ENCODE measurements at regions not wholly inside any gene's neighbourhood (a gene's known extent, or its start where the extent isn't known, plus 50 kb on each side); places are given as distances from the start of the nearest gene placed in this dataset.

DNA sequence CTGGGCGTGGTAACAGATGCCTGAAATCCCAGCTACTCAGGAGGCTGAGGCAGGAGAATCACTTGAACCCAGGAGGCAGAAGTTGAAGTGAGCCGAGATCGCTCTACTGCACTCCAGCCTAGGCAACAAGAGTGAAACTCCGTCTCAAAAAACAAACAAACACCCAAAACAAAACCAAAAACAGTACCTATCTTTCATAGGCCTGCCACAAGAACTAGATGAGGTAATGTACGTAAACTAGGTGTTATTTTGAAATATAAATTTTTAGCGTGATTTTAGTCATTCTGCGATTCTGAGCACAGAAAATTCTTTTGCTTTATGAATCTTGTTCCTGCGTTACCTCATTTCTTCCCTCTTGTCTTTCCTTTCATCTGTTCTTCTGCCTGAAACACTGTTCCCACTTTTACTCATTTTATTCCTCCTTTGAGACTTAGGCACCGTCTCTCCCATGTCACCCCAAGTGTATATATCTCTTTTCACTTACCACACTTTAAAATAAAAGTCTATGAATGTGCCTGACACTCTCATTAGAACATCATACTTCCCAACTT, 238.2 kb upstream of the HTR2A start:
- Mint-ChIP-seq H3K4me1 (ENCODE audit: low read depth) (peaks cover 41% of the 10 kb centered on the region), H3K36me3 (ENCODE audit: insufficient read depth) (no peaks in the 10 kb centered on the region), H3K4me3 (ENCODE audit: low read depth) (no peak overlapping the region), H3K27me3 (no peaks in the 10 kb centered on the region), H3K9me3 (ENCODE audit: low read depth) (peaks cover 3% of the 10 kb centered on the region), H3K27ac (no peak overlapping the region)
- DNase-seq (ENCODE audit: low spot score, unreplicated experiment), result no peak
- TF ChIP-seq, protein P1, sequence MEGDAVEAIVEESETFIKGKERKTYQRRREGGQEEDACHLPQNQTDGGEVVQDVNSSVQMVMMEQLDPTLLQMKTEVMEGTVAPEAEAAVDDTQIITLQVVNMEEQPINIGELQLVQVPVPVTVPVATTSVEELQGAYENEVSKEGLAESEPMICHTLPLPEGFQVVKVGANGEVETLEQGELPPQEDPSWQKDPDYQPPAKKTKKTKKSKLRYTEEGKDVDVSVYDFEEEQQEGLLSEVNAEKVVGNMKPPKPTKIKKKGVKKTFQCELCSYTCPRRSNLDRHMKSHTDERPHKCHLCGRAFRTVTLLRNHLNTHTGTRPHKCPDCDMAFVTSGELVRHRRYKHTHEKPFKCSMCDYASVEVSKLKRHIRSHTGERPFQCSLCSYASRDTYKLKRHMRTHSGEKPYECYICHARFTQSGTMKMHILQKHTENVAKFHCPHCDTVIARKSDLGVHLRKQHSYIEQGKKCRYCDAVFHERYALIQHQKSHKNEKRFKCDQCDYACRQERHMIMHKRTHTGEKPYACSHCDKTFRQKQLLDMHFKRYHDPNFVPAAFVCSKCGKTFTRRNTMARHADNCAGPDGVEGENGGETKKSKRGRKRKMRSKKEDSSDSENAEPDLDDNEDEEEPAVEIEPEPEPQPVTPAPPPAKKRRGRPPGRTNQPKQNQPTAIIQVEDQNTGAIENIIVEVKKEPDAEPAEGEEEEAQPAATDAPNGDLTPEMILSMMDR (IDR thresholded peaks at IDR 0.05; ENCODE audit: unreplicated experiment), result no peak

DNA sequence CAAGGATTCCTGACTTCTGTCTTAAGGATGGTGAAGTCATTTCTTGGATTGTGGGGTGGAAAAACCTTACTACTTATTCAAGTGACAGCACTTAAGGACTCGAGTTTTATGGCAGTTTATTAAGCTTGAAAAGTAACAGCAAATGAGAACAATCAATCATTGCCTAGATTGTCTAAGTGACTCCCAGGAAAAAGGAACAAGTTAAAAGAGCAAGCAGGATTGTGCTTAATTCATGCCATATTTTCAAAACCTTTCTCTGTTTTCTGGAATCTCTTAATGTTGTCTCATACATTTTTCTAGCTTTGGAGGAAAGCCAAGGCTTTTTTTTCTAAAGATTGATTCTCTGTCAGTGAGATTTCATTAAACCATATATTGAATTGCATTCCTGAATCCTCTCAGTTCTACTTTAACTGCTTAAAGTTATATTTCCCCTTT, 236.2 kb upstream of the HTR2A start:
- peaks cover 39% of the 10 kb centered on the region for H3K4me1 Mint-ChIP-seq (ENCODE audit: low read depth)
- peaks cover 3% of the 10 kb centered on the region for H3K9me3 Mint-ChIP-seq (ENCODE audit: low read depth)
- H3K4me3 Mint-ChIP-seq (ENCODE audit: low read depth), result no peak overlapping the region
- DNase-seq (ENCODE audit: low spot score, unreplicated experiment), result no peak
- no peak overlapping the region for H3K27ac Mint-ChIP-seq
- H3K36me3 Mint-ChIP-seq (ENCODE audit: insufficient read depth), result no peaks in the 10 kb centered on the region
- TF ChIP-seq, protein P1 (IDR thresholded peaks at IDR 0.05; ENCODE audit: unreplicated experiment), result no peak
- H3K27me3 Mint-ChIP-seq, result no peaks in the 10 kb centered on the region

- Mint-ChIP-seq H3K27ac (no peak overlapping the region), H3K36me3 (ENCODE audit: insufficient read depth) (no peaks in the 10 kb centered on the region), H3K4me3 (ENCODE audit: low read depth) (no peak overlapping the region), H3K9me3 (ENCODE audit: low read depth) (no peaks in the 10 kb centered on the region), H3K4me1 (ENCODE audit: low read depth) (peaks cover 14% of the 10 kb centered on the region), H3K27me3 (no peaks in the 10 kb centered on the region)
- TF ChIP-seq, protein P1 (IDR thresholded peaks at IDR 0.05; ENCODE audit: unreplicated experiment), result no peak
- DNase-seq (ENCODE audit: low spot score, unreplicated experiment), result no peak
Observed at GRCh38 chr13:47129461-47129860, 232.6 kb upstream of the HTR2A start.

DNA sequence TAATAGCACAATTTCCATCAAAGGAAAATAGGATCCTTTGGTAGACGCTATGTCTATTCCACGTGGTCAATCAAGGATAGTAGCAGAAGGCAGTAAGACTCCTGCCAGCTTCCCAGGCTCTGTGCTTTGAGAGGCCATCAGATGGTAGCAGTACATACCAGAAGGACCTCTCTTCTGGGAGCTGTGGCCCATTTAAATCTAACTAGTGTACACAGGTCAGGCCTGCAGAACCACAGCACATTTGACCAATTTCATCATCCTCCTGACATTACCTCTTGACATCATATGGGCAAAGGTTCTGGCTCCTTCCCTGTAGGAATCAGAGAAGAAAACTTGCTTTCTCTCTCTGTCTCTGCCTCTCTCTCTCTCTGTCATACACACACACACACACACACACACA, 229.6 kb upstream of the HTR2A start:
- no peak overlapping the region for H3K27ac Mint-ChIP-seq
- H3K9me3 Mint-ChIP-seq (ENCODE audit: low read depth), result no peaks in the 10 kb centered on the region
- no peaks in the 10 kb centered on the region for H3K4me1 Mint-ChIP-seq (ENCODE audit: low read depth)
- no peaks in the 10 kb centered on the region for H3K36me3 Mint-ChIP-seq (ENCODE audit: insufficient read depth)
- TF ChIP-seq, protein P1 (IDR thresholded peaks at IDR 0.05; ENCODE audit: unreplicated experiment), result no peak
- DNase-seq (ENCODE audit: low spot score, unreplicated experiment), result no peak
- no peaks in the 10 kb centered on the region for H3K27me3 Mint-ChIP-seq
- no peak overlapping the region for H3K4me3 Mint-ChIP-seq (ENCODE audit: low read depth)

DNA sequence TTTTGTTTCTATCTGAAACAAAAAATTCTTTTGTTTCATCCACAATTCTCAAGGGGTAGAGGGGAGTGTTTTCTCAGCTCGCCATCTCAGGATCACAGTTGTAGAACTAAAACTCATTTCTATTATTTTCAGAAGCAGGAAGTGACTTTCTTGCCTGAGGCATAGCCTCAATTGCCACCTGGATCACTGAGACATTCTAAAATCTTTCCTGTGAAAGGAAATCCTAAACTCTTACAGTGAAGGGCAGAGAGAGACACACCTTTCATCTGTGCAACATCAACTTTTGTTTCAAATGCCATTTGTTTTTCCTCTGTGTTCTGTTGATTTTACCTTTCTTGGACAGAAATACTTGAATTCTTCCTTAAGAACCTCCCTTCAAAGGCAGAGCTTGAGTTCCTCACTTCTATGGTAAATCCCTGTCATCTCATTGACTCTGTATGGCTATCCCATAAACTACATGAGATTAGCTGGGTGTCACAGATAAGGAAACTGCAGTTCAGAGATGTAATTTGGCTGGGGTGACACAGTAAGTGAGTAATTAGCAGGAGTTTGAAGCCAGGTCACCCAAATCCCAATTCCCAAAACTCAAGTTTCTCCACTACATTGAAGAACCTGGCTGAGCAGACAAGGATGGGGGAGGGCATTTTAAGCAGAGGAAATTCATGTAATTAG, 224.4 kb upstream of the HTR2A start:
- Mint-ChIP-seq H3K9me3 (ENCODE audit: low read depth) (no peaks in the 10 kb centered on the region), H3K27me3 (no peaks in the 10 kb centered on the region), H3K4me3 (ENCODE audit: low read depth) (no peak overlapping the region), H3K27ac (no peak overlapping the region), H3K36me3 (ENCODE audit: insufficient read depth) (no peaks in the 10 kb centered on the region), H3K4me1 (ENCODE audit: low read depth) (peaks cover 19% of the 10 kb centered on the region)
- TF ChIP-seq, protein P1 (IDR thresholded peaks at IDR 0.05; ENCODE audit: unreplicated experiment), result no peak
- no peak for DNase-seq (ENCODE audit: low spot score, unreplicated experiment)
